Parathyroid adenoma (tissue), 2 donors: ENCODE measurements at regions not wholly inside any gene's neighbourhood (a gene's known extent, or its start where the extent isn't known, plus 50 kb on each side); places are given as distances from the start of the nearest gene placed in this dataset.

Source experiments
- H2AFZ ChIP-seq: fragments of 300-600 bp; sonication (generic); one replicate; pipeline ENCODE4 v1.7.0; 2017; ENCODE audit warnings: antibody characterized with exemption, mild to moderate bottlenecking
- H3K27ac ChIP-seq: fragments of 300-600 bp; sonication (generic); one replicate; pipeline ENCODE4 v1.7.0; 2017
- H3K27me3 ChIP-seq: fragments of 300-600 bp; sonication (generic); one replicate; pipeline ENCODE4 v1.7.0; 2017; ENCODE audit warnings: low read length; ENCODE audit not compliant: control insufficient read depth, insufficient read depth
- H3K36me3 ChIP-seq: fragments of 300-600 bp; sonication (generic); one replicate; pipeline ENCODE4 v1.7.0; 2017; ENCODE audit warnings: low read length; ENCODE audit not compliant: control insufficient read depth, insufficient read depth
- H3K4me1 ChIP-seq: fragments of 300-600 bp; sonication (generic); one replicate; pipeline ENCODE4 v1.7.0; 2017; ENCODE audit warnings: control low read depth
- H3K4me2 ChIP-seq: fragments of 300-600 bp; sonication (generic); one replicate; pipeline ENCODE4 v1.7.0; 2017; ENCODE audit warnings: low read length
- H3K4me3 ChIP-seq: fragments of 300-600 bp; sonication (generic); one replicate; pipeline ENCODE4 v1.7.0; 2017; ENCODE audit warnings: low read depth, low read length
- H3K79me2 ChIP-seq: fragments of 300-600 bp; sonication (generic); one replicate; pipeline ENCODE4 v1.7.0; 2017; ENCODE audit warnings: control low read depth
- H3K9ac ChIP-seq: fragments of 300-600 bp; sonication (generic); one replicate; pipeline ENCODE4 v1.7.0; 2017; ENCODE audit warnings: mild to moderate bottlenecking
- H3K9me3 ChIP-seq: fragments of 300-600 bp; sonication (generic); one replicate; pipeline ENCODE4 v1.7.0; 2017; ENCODE audit warnings: low read length; ENCODE audit not compliant: control insufficient read depth
- CTCF ChIP-seq: fragments of 300-600 bp; sonication (generic); IDR thresholded peaks from one replicate; pipeline ENCODE4 v1.7.0; 2017; ENCODE audit warnings: antibody characterized with exemption, mild to moderate bottlenecking
- donor health status: primary hyperparathyroidism.

GRCh38 chr9:18228101-18228500 is 245.9 kb upstream of the ADAMTSL1 start:
- Histone ChIP-seq H3K9me3 (no peaks in the 10 kb centered on the region), H3K4me3 (no peak overlapping the region), H3K27ac (no peak overlapping the region), H3K4me2 (no peak overlapping the region), H3K79me2 (no peaks in the 10 kb centered on the region), H3K27me3 (no peaks in the 10 kb centered on the region), H2AFZ (no peak overlapping the region), H3K4me1 (no peaks in the 10 kb centered on the region), H3K36me3 (no peaks in the 10 kb centered on the region), H3K9ac (no peak overlapping the region)
- TF ChIP-seq CTCF: no peak

GRCh38 chr9:18229992-18230676 is 243.8 kb upstream of the ADAMTSL1 start:
- Histone ChIP-seq H3K27me3 (no peaks in the 10 kb centered on the region), H3K4me1 (no peaks in the 10 kb centered on the region), H3K27ac (no peak overlapping the region), H3K9me3 (no peaks in the 10 kb centered on the region), H3K36me3 (no peaks in the 10 kb centered on the region), H3K4me2 (no peak overlapping the region), H3K9ac (no peak overlapping the region), H3K79me2 (no peaks in the 10 kb centered on the region), H3K4me3 (no peak overlapping the region), H2AFZ (no peak overlapping the region)
- TF ChIP-seq CTCF: no peak

GRCh38 chr9:18233311-18233710 is 240.6 kb upstream of the ADAMTSL1 start:
- no peak overlapping the region for H3K4me2 ChIP-seq
- H2AFZ ChIP-seq: no peak overlapping the region
- no peaks in the 10 kb centered on the region for H3K9me3 ChIP-seq
- no peaks in the 10 kb centered on the region for H3K4me1 ChIP-seq
- H3K9ac ChIP-seq: no peak overlapping the region
- H3K27ac ChIP-seq: no peak overlapping the region
- no peak for TF ChIP-seq CTCF
- H3K36me3 ChIP-seq: no peaks in the 10 kb centered on the region
- H3K79me2 ChIP-seq: no peaks in the 10 kb centered on the region
- no peak overlapping the region for H3K4me3 ChIP-seq
- no peaks in the 10 kb centered on the region for H3K27me3 ChIP-seq

GRCh38 chr9:18233776-18234445 is 240.0 kb upstream of the ADAMTSL1 start:
- H3K4me1 ChIP-seq: no peaks in the 10 kb centered on the region
- no peak overlapping the region for H3K9ac ChIP-seq
- no peak for TF ChIP-seq CTCF

More at GRCh38 chr9:18233776-18234445, 240.0 kb upstream of the ADAMTSL1 start:
- no peak overlapping the region for H3K4me2 ChIP-seq
- no peaks in the 10 kb centered on the region for H3K27me3 ChIP-seq
- no peaks in the 10 kb centered on the region for H3K9me3 ChIP-seq
- H3K4me3 ChIP-seq: no peak overlapping the region
- no peaks in the 10 kb centered on the region for H3K36me3 ChIP-seq
- H2AFZ ChIP-seq: no peak overlapping the region
- H3K27ac ChIP-seq: no peak overlapping the region
- H3K79me2 ChIP-seq: no peaks in the 10 kb centered on the region
